Astrocyte (in vitro differentiated cells and primary cell): ENCODE measurements at regions not wholly inside any gene's neighbourhood (a gene's known extent, or its start where the extent isn't known, plus 50 kb on each side); places are given as distances from the start of the nearest gene placed in this dataset.

Experiments used
- DNase-seq: peaks from one replicate; pipeline ENCODE4 v3.0.0-alpha.2; 2010; ENCODE audit warnings: low read depth
- FAIRE-seq: peaks from 2 replicates; lab custom pipeline; 2011; peaks lifted over from hg19 to GRCh38; lab: Jason Lieb, UNC
- H2AFZ ChIP-seq: 2 replicates; pipeline ENCODE4 v1.6.0; 2012; ENCODE audit warnings: low read depth, low read length, inconsistent platforms
- H3K27ac ChIP-seq: 2 replicates; pipeline ENCODE4 v1.5.1; 2011; ENCODE audit warnings: low read depth, low read length, inconsistent platforms
- H3K27me3 ChIP-seq: 2 replicates; pipeline ENCODE4 v1.6.0; 2011; ENCODE audit warnings: low read length, inconsistent platforms; ENCODE audit not compliant: insufficient read depth
- H3K36me3 ChIP-seq: 2 replicates; pipeline ENCODE4 v1.5.1; 2011; ENCODE audit warnings: low read length, inconsistent platforms; ENCODE audit not compliant: insufficient read depth
- H3K4me1 ChIP-seq: 2 replicates; pipeline ENCODE4 v1.5.1; 2011; ENCODE audit warnings: low read length, inconsistent platforms; ENCODE audit not compliant: insufficient read depth
- H3K4me2 ChIP-seq: 2 replicates; pipeline ENCODE4 v1.6.0; 2012; ENCODE audit warnings: low read length, inconsistent platforms
- H3K4me3 ChIP-seq: 2 replicates; pipeline ENCODE4 v1.5.1; 2011; ENCODE audit warnings: low read depth, mild to moderate bottlenecking, low read length, inconsistent platforms; ENCODE audit not compliant: insufficient read depth
- H3K79me2 ChIP-seq: 2 replicates; pipeline ENCODE4 v1.6.0; 2012; ENCODE audit warnings: mild to moderate bottlenecking, low read length, inconsistent platforms; ENCODE audit not compliant: insufficient read depth
- H3K9ac ChIP-seq: 2 replicates; pipeline ENCODE4 v1.6.0; 2012; ENCODE audit warnings: mild to moderate bottlenecking, low read length, inconsistent platforms
- H3K9me3 ChIP-seq: 2 replicates; pipeline ENCODE4 v1.5.1; 2012; ENCODE audit warnings: low read depth, mild to moderate bottlenecking, low read length, inconsistent platforms; ENCODE audit not compliant: insufficient read depth
- H4K20me1 ChIP-seq: 2 replicates; pipeline ENCODE4 v1.6.0; 2012; ENCODE audit warnings: low read length, inconsistent platforms; ENCODE audit not compliant: insufficient read depth
- H3K27ac Mint-ChIP-seq: one replicate; pipeline ENCODE4 v1.8.0; 2021; ENCODE audit warnings: mild to moderate bottlenecking, mixed read lengths; ENCODE audit not compliant: unreplicated experiment
- H3K27me3 Mint-ChIP-seq: one replicate; pipeline ENCODE4 v1.8.0; 2021; ENCODE audit warnings: low read depth, mixed read lengths; ENCODE audit not compliant: unreplicated experiment
- H3K36me3 Mint-ChIP-seq: one replicate; pipeline ENCODE4 v1.8.0; 2021; ENCODE audit warnings: low read depth, mixed read lengths; ENCODE audit not compliant: unreplicated experiment
- H3K4me1 Mint-ChIP-seq: one replicate; pipeline ENCODE4 v1.8.0; 2021; ENCODE audit warnings: low read depth, mixed read lengths; ENCODE audit not compliant: unreplicated experiment
- H3K4me3 Mint-ChIP-seq: one replicate; pipeline ENCODE4 v1.8.0; 2021; ENCODE audit warnings: mild to moderate bottlenecking, moderate library complexity, mixed read lengths; ENCODE audit not compliant: unreplicated experiment
- H3K9me3 Mint-ChIP-seq: one replicate; pipeline ENCODE4 v1.8.0; 2021; ENCODE audit warnings: mild to moderate bottlenecking, mixed read lengths; ENCODE audit not compliant: unreplicated experiment
- CTCF ChIP-seq: IDR thresholded peaks from 2 replicates; pipeline ENCODE4 v1.5.1; 2011; ENCODE audit warnings: low read depth, mild to moderate bottlenecking, inconsistent platforms, low read length, moderate library complexity; ENCODE audit not compliant: insufficient read depth
- EZH2 ChIP-seq: IDR thresholded peaks from 2 replicates; pipeline ENCODE4 v1.6.1; 2012; ENCODE audit warnings: mild to moderate bottlenecking, low read length, inconsistent platforms; ENCODE audit not compliant: insufficient read depth

- Histone ChIP-seq H3K4me3 (no peak overlapping the region), H3K9me3 (no peaks in the 10 kb centered on the region), H3K4me2 (no peak overlapping the region), H4K20me1 (no peaks in the 10 kb centered on the region), H3K79me2 (no peaks in the 10 kb centered on the region), H3K27me3 (no peaks in the 10 kb centered on the region), H3K9ac (no peak overlapping the region), H3K4me1 (peaks cover 15% of the 10 kb centered on the region), H3K36me3 (no peaks in the 10 kb centered on the region), H2AFZ (no peak overlapping the region), H3K27ac (no peak overlapping the region)
- Mint-ChIP-seq H3K4me1 (peaks cover 28% of the 10 kb centered on the region), H3K27me3 (no peaks in the 10 kb centered on the region), H3K4me3 (no peak overlapping the region), H3K9me3 (no peaks in the 10 kb centered on the region), H3K36me3 (no peaks in the 10 kb centered on the region), H3K27ac (no peak overlapping the region)
- no peak for TF ChIP-seq CTCF
- TF ChIP-seq EZH2, result no peak
- DNase-seq (no peak), FAIRE-seq (no peak)
These were observed 83.1 kb upstream of the LYPLAL1 start for GRCh38 chr1:219090607-219091006.

GRCh38 chr1:219092206-219092605 is 81.5 kb upstream of the LYPLAL1 start:
- Mint-ChIP-seq H3K4me1 (peaks cover 21% of the 10 kb centered on the region), H3K36me3 (no peaks in the 10 kb centered on the region), H3K9me3 (peaks cover 2% of the 10 kb centered on the region), H3K4me3 (no peak overlapping the region), H3K27me3 (no peaks in the 10 kb centered on the region), H3K27ac (no peak overlapping the region)
- no peak overlapping the region for H2AFZ ChIP-seq
- FAIRE-seq (peak; percentile 54), DNase-seq (peak; percentile 80)
- H3K36me3 ChIP-seq, result no peaks in the 10 kb centered on the region
- no peak overlapping the region for H3K4me3 ChIP-seq
- no peak overlapping the region for H3K27ac ChIP-seq
- H3K27me3 ChIP-seq, result no peaks in the 10 kb centered on the region
- H3K79me2 ChIP-seq, result no peaks in the 10 kb centered on the region
- no peaks in the 10 kb centered on the region for H3K9me3 ChIP-seq
- peak overlapping the region; percentile 15 for H3K4me2 ChIP-seq
- H3K4me1 ChIP-seq, result peaks cover 9% of the 10 kb centered on the region
- no peak overlapping the region for H3K9ac ChIP-seq
- TF ChIP-seq EZH2 (no peak), CTCF (no peak)
- no peaks in the 10 kb centered on the region for H4K20me1 ChIP-seq

GRCh38 chr1:219099307-219099706 is 74.4 kb upstream of the LYPLAL1 start:
- TF ChIP-seq EZH2 (no peak), CTCF (no peak)
- no peak overlapping the region for H3K9ac ChIP-seq
- no peak overlapping the region for H3K4me3 ChIP-seq
- H3K27me3 ChIP-seq, result no peaks in the 10 kb centered on the region
- H3K27ac Mint-ChIP-seq, result no peak overlapping the region
- DNase-seq (no peak), FAIRE-seq (no peak)
- H3K4me1 ChIP-seq, result no peaks in the 10 kb centered on the region
- no peaks in the 10 kb centered on the region for H3K36me3 ChIP-seq
- no peaks in the 10 kb centered on the region for H3K9me3 ChIP-seq
- no peaks in the 10 kb centered on the region for H3K36me3 Mint-ChIP-seq
- no peak overlapping the region for H2AFZ ChIP-seq
- no peak overlapping the region for H3K27ac ChIP-seq
- H3K4me1 Mint-ChIP-seq, result no peaks in the 10 kb centered on the region
- H3K9me3 Mint-ChIP-seq, result peaks cover 4% of the 10 kb centered on the region
- no peak overlapping the region for H3K4me2 ChIP-seq
- H3K4me3 Mint-ChIP-seq, result no peak overlapping the region
- H3K79me2 ChIP-seq, result no peaks in the 10 kb centered on the region
- no peaks in the 10 kb centered on the region for H3K27me3 Mint-ChIP-seq
- no peaks in the 10 kb centered on the region for H4K20me1 ChIP-seq
